ENCODE measurements at regions not wholly inside any gene's neighbourhood (a gene's known extent, or its start where the extent isn't known, plus 50 kb on each side); places are given as distances from the start of the nearest gene placed in this dataset.

DNA sequence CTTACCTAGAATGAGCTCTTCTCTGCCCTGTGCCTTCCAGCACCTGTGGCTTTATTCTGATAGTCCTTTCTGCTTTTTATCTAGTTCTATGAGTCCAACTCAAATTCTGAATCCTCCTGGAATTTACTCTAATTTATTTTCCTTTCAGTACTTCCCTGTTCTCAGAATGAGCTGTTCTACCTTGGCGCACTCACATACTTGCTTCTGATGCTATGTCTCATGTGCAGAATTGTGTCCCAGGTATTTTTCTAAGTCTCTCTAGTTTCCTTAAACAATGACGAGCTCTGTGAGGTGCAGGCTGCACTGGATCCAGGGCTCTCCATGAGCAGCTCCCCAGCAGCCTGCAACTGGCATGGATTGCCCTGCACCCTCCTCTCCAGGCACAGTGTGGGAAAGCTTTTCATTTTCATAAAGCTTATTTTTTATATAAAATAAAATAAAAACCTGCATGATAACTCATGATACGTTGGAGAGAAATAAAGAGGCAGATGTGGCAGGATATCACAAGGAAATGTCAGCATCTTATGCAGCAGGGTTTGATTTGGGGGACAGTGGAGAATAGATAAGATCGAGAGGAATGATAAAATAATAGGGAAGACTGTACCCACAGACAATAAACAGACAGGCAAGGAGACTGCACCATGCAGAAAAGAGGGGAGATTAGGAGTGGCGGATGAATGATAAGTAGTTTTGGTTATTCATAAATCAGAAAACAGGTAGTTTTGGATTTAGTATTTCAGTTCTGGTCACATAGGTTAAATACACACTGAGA lies 258.2 kb upstream of the POM121L12 start:
- TF ChIP-seq, protein P1, sequence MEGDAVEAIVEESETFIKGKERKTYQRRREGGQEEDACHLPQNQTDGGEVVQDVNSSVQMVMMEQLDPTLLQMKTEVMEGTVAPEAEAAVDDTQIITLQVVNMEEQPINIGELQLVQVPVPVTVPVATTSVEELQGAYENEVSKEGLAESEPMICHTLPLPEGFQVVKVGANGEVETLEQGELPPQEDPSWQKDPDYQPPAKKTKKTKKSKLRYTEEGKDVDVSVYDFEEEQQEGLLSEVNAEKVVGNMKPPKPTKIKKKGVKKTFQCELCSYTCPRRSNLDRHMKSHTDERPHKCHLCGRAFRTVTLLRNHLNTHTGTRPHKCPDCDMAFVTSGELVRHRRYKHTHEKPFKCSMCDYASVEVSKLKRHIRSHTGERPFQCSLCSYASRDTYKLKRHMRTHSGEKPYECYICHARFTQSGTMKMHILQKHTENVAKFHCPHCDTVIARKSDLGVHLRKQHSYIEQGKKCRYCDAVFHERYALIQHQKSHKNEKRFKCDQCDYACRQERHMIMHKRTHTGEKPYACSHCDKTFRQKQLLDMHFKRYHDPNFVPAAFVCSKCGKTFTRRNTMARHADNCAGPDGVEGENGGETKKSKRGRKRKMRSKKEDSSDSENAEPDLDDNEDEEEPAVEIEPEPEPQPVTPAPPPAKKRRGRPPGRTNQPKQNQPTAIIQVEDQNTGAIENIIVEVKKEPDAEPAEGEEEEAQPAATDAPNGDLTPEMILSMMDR (IDR thresholded peaks at IDR 0.05), result no peak
- no peak for TF ChIP-seq ZFX (IDR thresholded peaks at IDR 0.05; ENCODE audit: borderline replicate concordance)

Measured in 22Rv1 (cell line).